CD1c-positive myeloid dendritic cell (primary cell): ENCODE measurements at regions not wholly inside any gene's neighbourhood (a gene's known extent, or its start where the extent isn't known, plus 50 kb on each side); places are given as distances from the start of the nearest gene placed in this dataset.
"Not testable (repeated sequence)": the region's sequence is repeated elsewhere in the genome, so short reads cannot be mapped to it uniquely, and the experiment has no call there.

Source experiments
- DNase-seq: peaks from one replicate; pipeline ENCODE4 v3.0.0-alpha.2; 2016; ENCODE audit errors: extremely low spot score

DNA sequence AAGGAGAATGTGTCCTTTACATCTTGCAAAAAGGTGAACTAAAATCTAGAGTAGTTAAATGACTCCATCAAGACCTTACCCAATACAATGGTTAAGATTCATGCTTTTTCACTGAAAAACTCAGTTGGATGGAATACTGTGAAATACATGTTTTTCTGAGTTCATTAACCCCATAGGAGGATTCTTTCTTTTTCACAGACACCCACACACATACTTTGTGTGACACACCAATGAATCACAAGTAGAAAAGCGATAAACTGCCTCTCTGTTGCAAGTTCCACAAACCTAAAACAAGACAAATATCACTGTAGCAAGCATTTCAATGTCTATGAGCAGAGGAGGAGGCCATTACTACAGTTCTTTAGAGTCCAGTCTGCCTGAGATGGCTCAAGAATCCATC, 258.8 kb upstream of the CDH5 start:
- no peak for DNase-seq

DNA sequence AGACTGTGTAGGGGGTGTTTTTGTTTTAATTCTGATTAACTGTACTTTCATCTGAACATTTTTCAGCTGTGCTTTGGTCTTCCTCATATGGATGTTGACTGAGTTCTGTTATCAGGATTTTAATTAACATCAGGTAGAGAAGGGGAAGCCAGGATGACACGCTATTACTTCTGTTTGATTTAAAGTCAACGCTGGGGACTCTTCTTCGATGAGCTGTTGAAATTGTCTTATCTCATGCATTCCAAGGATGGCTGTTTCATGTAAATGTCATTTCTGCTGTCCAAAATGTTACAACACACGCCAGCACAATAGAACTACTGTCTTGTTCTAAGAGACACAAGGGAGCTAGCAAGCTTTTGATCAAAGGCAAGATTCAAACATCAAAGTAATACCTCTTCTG, 263.3 kb upstream of the CDH5 start:
- DNase-seq: no peak

DNA sequence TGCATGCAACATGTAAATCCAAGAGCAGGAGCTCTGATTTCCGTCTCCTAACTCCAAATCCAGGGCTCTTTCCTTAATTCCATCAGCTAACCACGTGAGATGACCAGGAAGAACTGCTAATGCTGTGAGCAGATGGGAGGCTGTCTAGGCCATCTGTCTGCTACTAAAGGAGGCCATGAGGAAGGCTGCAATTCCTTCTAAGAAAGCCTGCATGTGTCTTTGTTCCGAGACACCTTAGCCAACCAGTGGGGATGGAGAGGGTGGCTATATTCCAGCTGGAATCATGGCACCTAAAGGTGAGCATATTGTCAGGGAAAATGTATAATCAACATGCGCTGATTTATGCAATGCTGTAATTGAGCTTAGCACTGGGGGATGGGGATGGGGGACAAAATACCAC, 267.2 kb upstream of the CDH5 start:
- DNase-seq: no peak

DNA sequence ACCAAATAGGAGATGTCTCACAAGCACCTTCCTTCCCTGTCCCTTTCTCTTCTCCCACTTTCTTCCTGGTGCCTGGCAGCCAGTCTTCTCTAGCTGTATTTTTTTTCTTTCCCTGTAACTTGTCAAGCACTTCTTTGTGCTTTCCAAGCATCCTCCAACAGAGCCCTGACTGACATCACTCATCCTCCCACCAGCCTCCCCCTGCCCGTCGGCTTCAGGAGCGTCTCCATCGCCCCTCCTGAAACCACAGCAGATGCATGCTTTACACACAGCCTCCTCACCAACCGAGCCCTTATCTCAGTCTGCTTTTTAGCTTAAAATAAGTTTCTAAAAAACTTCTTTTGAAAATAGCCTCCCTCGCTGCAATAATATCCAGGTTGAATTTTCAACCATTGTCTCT, 268.7 kb upstream of the CDH5 start:
- no peak for DNase-seq

DNA sequence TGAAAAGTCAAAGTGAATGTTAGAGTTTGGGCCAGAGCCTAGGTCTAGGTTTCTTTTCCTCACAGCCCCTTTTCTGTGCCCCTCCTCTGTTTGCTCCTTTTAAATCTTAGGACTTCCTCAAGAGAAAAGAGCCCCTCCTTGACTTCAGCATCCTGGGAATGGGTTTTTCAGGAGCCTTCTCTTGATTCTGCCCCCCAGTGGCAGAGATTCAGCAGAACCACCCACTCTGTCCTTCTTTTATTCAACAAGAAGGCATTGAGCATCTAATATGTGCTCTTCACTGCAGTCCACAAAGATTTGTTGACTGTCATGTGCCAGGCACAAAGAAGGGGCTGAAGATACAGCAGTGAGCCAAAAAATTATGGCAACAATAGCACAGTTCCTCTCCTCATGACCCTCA, 270.8 kb upstream of the CDH5 start:
- DNase-seq: no peak

DNA sequence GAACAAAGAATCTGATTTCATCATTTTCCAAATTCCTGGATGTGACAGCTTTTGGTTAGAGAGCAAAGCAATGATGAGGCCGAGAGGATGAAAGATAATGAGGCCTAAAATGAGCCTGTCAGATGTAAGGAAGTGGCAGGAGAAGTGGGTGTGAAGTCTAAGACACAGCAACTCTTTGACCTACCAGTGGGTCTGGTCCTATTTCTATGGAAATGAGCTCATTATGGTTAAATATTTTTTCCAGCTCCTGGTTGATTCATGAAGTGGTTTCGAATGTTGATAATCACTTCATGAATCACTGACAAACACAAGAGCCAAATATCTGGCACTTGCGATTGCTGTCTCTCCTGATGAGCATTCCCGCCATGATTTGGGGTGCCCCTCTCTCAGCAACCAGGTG, 273.3 kb upstream of the CDH5 start:
- DNase-seq: no peak

DNA sequence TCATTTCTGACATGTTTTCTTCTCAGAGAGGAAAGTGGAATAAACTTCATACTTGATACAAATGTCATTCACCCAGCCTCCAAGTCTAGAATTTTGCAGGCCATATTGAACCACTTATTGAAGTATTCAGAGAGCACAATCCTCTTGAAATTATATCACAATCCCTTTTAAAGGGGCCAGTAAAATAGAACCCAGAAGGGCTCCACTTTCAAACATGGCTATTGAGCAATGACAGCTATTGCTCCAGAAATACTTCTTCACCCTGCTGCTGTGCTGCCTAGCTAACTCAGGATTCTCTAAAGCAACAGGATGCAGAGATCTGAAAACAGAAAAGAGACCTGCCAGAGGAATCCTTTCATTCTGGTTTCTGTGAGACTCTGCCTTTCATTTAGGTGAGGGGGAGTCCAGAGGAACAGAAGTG, 275.0 kb upstream of the CDH5 start:
- no peak for DNase-seq

DNA sequence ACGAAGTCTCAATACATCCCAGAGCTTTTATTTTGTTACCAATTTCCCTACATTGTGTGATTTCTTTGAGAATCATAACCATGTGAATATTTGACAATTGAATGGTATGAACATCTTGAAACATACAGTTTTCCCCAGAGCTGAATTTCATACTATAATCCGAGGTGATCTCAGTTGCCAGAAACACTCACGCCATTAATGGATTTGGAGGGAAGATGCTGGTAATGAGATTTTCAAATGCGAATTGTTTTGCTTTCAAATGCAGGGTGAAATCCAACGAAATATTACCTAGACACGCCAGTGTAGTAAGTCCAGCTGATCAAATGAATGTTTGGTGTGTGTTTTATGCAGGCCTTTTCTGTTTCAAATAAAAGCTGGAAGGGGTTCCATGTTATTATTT, 277.8 kb upstream of the CDH5 start:
- DNase-seq: no peak

DNA sequence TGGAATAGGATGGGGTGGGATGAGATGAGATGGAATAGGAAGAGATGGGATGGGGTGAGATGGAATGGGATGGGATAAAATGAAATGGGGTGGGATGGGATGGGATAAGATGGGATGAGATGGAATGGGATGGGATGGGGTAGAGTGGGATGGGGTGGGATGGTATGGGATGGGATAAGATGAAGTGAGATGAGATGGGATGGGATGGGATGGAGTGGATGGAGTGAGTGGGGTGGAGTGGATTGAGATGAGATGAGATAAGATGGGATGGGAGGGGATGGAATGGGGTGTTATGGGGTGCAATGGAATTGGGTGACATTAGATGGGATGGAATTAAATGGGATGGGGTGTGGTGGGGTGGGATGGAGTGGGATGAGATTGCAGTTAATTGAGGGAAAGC, 279.2 kb upstream of the CDH5 start:
- DNase-seq: no peak

DNA sequence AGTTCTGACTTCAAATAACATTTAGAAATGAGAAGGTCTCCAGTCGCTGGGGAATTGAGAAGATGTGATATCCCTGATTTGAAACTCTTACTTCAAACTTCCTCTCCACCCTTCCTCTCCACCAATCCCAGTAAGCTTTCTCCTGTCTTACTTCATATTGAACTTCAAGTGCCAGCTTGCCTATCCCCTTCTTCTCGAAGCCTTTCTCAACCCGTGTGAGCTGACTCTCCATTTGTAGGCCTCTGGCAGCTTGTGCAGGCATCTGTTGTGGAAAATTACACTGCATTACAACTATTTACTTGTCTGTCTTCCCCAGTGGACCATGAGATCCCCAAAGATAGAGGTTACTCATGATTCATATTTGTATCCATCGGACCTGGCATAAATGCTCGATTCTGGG, 280.8 kb upstream of the CDH5 start:
- DNase-seq: no peak

DNA sequence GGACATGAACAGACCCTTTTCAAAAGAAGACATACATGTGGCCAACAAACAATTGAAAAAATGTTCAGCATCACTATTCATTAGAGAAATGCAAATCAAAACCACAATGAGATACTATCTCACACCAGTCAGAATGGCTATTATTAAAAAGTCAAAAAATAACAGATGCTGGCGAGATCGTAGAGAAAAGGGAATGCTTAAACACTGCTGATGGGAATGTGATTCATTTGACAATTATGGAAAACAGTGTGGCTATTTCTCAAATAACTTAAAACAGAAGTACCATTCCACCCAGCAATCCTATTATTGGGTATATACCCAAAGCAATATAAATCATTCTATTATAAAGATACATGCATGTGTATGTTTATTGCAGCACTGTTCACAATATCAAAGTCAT, 281.8 kb upstream of the CDH5 start:
- not testable (repeated sequence) for DNase-seq

DNA sequence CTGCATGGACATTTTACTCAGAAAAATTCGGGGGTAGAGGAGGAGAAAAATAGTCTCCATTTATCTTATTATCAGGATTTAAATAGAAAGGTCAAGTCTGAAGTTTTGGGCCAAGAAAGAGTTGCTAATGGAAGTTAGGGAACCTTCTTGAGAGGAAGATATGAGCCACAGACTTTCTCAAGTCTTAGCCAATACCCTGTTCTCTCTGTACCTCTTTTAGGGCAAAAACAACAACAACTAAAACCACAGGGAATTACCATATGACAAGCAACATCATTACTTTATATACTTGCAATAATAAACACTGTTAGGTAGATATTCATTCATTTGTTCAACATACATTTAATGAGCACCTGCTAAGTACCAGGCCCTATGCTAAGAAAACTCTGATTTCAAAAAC, 282.2 kb upstream of the CDH5 start:
- no peak for DNase-seq

DNA sequence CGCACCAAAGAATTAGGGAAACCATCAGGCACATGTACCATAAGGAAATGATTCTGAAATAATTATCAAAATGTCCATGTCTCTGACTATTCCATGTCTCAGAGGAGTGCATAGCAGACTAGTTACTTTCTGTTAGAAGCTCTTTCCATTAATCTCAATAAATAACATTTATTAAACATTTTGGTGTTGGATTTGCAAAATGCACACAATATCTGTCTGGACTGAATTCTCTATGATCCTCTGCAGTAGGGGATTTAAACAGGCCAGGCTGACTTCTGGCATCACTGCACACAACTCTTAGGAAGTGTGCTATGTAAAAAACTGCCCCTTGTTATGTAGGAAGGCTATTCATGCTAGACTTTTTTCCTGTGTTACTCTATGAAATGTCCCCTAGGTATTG, 283.3 kb upstream of the CDH5 start:
- no peak for DNase-seq

DNA sequence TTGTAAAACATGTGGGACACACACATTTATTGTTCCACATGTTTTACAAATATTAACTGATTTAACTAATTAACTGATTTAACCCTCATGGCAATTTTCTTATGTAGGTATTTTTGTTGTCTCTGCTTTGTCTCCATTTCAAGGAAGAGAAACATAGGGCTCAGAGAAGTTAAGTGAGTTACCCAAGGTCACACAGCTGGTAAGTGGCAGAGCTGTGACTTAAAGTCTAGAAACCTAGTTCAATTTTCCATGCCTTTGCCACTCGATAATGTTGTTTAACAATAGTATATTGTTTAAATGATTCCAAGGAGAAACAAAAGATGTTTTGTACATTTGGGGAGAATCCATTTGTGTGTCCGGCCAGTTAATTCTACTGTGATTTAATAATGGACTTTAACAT, 284.1 kb upstream of the CDH5 start:
- DNase-seq: no peak

DNA sequence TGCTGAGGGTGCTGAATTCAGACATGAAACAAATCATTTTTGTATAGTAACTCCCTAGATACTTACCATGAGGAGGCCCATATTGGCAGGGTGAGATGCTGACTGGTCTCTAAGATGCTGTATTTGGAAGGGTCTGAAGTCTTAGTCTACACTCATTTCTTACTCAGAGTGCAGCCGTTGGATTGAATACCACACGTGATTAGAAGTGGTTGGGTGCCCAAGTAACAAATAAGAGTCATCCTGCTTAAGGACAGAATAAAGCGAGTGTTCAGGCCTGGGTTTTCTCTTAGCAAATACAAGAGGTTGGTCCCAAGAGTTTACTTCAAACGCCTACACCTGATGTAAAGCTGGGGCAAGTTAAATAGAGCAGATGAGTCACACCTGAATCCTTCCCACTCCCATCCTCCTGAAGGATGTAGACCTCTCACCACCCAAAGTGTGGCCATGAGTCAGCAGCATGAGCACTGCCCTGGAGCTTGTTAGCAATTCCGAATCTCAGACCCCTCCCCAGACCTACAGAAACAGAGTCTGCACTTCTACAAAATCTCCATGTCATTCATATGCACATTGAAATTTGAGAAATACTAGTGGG, 284.6 kb upstream of the CDH5 start:
- DNase-seq: no peak

DNA sequence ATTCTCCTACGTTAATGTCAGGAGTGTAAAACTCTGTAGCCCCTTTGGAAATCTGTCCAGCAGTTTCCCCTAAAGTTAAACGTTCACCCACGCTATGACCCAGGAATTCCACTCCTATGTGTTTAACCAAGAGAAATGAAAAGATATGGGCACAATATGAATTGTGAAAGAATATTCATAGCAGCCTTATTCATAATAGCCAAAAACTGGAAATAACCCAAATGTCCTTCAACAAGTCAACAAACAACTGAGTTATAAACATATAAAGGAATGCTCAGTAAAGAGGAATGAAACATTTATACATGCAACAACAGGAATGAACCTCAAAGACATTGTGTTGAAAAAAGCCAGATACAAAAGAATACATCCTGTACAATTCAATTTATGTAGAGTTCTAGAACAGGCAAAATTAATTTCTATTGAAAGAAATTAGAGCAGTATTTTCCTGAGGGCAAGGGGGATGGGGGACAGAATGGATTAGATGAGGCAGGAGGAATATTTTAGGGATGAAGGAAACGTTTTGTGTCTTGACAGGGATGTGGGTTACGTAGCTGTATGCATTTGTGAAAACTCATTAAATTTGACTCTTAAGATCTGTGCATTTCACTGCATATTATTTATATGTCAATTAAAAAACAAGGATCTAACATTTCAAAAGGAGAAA, 286.7 kb upstream of the CDH5 start:
- DNase-seq: no peak

DNA sequence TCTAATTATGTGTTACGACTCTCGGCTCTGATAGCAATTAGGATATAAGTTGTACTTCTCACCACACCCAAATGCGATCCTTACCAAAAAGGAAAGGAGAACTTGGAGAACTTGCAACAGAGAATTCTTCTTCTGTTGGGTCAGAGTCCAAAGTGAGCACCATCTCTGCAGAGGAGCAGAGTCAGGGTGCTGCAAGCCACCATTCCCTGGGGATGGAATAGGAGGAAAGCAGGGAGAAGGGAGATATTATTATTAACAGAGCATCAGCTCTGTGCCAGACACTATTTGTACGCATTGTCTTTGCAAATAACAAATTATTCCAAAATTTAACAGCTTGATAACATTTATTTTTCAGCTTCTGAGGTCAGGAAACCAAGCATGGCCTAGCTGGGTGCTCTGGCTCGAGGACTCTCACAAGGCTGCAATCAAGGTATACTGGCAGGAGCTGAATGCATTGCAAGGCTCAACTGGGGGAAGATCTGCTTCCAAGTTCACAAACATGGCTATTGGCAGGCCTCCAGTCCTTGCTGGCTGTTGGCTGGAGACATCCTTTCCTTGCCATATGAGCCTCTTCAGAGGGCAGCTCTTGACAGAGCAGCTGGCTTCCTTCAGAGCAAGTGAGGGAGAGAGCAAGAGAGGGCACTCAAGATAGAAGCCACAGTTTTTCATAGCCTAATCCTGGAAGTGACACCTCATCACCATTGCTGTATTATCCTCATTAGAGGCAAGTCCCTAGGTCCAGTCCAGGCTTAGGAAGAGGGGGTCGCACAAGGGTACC, 296.2 kb upstream of the CDH5 start:
- no peak for DNase-seq

DNA sequence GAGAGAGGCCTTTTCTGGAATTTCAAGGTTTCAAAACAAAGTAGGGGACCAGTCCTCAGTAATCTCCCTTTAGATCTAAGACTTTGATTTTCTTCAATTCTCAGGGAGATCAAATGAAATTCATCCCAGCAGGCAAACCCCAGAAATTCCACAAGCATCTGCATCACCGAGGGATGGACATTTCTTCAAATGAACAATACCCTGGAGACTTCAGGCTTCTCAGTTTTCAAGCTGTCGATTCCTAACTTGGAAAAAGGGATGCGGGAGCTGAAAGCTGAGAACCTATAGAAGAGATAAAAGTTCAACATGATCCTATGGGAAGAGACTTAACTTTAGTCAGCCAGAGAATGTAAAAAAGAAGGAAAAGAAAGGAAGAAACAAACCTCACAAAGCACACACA, 296.9 kb upstream of the CDH5 start:
- DNase-seq: no peak

DNA sequence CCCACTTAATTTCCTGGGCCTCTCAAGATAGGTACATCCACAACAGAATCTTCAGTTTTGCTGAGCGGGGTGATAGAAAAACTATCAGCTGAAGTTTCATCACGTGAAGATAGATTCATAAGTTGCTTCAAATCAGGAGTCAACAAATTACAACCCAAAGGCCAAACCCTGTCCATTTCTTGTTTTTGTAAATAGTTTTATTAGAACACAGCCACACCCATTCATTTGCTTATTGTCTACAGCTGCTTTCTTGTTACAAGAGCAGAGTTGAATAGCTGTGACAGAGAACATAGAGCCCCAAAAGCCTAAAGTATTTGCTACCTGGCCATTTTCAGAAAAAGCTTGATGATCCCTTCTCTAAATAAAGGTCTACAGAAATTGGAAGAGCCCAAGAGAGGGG, 300.1 kb upstream of the CDH5 start:
- no peak for DNase-seq

DNA sequence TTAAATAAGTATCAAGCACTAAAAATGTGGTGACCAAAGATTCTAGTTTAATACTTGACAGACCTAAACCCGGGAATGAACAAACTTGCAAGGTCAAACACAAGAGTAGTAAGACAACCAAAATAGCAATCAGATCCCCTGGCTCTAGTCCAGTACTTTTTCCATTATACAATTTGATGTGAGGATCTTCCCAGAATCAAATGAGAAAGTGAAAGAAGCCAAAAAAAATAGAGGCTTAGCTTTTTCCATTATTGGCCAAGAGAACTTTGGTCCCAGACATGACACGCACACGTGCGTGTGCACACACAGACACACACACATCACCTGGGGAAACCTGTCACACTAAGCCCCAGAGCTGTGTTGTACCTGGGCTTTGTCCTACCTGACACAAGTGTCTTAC, 300.6 kb upstream of the CDH5 start:
- DNase-seq: no peak

DNA sequence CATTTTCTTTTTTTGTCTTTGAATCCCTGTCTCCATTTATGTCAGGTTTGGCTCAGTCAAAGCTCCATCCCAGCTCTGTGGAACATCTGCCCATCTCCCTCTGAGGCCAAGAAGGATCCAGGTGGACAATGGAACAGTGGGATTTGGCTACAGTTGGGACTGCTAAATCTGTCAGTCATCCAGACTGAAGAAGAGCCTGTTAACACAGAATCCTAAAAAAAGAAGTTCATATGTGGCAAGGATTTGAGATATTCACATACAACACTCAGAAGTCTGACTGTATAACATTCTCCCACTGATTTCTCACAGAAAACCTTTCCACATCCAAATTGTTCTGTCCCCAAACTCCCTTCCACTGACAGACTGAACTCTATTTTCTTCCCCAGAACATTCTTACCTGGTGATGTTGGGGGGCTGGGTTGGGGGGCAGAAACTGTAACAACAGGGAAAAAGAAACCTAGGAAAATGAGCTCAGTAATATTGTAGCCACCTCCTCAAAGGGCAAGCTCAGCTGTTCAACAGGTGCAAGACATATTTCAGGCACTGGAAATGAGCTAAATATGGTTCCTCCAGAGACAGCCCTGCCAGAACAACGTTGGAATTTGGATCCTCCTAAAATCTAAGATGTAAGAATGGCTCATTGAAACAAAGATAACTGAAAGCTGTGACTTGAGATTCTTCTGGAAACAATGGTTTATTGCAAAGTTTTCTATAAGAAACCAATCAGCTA, 301.5 kb upstream of the CDH5 start:
- DNase-seq: no peak

DNA sequence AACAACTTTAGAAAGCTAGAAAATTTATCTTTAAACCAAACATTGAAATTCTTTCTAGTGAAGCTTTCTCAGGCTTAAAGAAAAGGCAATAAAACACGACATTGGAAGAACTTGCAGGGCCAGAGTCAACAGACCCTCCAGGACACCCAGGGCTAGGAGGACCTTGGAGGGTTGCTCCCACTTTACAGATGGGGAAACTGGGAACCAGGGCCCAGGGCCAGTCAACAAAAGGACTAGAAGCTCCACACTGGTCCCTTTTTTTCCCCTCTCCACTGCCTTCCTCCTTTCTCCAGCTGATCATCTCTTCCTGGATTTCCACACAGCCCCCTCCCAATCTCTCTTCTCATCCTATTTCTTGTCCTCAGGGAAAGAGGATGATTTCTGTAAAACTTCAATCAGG, 307.7 kb upstream of the CDH5 start:
- no peak for DNase-seq
